Umbilical cord (tissue), 1 donor: ENCODE measurements at regions not wholly inside any gene's neighbourhood (a gene's known extent, or its start where the extent isn't known, plus 50 kb on each side); places are given as distances from the start of the nearest gene placed in this dataset.
A peak's percentile ranks its signal among the peaks of the same experiment; 100 is the strongest.
"Not testable (repeated sequence)": the region's sequence is repeated elsewhere in the genome, so short reads cannot be mapped to it uniquely, and the experiment has no call there.

Experiments
- DNase-seq: peaks from one replicate; pipeline ENCODE4 v3.0.0-alpha.2; 2015; ENCODE audit warnings: low spot score

DNA sequence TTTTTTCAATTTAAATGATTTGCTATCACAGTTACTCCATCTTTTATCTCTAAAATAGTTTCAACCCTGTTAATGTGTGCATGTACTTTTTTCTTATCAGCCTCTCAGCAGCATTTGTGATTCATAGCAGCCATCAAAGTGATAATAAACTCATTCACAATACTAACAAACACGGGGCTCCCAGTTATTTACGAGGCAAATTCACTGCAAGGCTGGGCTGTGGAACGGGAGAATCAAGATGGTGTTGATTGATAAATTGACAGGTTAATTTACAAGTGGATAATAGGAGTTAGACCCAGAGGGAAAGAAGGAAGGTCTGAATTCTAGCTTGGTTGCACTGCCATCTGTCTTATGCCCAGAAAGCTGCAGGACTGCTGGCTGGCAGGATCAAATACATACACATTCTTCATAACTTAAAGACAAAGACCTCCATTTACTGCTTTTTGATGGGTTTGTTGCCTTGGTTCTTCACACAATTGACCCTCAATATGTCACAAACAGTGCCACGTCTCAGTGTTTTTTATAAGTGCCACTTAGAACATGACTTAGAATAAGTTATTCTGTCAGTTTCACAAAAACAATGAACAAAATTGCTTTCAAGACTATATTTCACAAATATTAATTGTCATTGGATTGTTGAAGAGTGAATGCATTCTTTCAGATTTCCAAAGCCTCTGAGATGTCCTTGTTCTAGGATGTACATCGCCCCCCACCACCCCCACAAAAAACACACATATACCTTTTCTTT lies 562.8 kb downstream of the NR2F2 start:
- peak; percentile 42 for DNase-seq

DNA sequence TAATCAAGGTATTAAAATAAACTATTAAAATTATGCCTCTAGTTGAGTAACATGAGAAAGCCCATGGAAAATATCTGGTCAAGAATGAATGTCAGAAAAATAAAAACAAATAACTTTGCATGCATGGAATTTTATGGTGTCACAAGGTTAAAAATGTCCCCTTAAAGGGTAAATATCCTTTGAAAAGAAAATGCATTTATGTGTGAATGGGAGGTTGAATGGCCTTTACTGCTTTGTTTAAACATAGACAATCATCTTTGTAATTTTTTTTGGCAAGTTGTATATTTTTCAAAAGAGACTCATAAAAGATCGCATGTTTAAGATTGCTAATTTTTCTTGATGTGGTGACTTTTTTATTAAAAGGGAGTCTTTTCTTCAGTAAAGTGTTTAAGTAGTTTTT lies 564.2 kb downstream of the NR2F2 start:
- DNase-seq, result no peak

DNA sequence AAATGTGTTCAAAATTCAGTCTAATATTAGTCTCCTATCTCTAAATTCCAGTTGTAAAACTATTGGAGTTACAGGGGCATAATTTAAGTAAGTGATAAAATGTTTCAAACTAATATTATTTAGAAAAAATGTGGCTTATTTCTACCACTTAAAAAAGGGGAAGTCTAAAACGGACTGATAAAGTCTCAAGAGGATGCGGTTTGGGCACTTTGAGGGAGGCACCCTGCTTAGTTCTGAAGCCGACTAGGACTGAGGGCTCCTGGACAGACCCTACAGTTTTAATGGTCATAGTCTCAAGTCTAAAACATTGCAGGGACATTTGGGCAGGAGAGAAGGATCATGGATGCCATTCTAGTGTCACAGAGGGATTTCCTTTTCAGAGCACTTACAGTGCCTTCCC lies 566.3 kb downstream of the NR2F2 start:
- DNase-seq, result no peak

DNA sequence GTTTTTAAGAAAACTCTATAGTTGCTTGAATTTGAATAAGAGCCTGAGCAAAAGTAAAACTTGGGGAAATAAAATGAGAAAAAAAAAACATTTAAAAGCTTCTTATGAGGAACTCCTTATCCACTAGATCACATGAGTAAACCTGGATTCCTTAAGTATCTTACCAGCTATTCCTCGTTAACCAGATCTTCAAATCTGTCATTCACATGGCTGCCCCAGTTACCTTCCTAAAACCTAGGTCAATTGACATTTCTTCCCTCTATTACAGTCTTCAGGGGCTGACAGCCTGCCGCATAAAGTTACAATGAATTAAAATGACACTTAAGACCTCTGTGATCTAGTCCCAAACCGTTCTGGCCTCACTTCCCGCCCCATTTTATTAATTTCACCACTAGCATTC lies 583.6 kb downstream of the NR2F2 start:
- DNase-seq, result no peak

DNA sequence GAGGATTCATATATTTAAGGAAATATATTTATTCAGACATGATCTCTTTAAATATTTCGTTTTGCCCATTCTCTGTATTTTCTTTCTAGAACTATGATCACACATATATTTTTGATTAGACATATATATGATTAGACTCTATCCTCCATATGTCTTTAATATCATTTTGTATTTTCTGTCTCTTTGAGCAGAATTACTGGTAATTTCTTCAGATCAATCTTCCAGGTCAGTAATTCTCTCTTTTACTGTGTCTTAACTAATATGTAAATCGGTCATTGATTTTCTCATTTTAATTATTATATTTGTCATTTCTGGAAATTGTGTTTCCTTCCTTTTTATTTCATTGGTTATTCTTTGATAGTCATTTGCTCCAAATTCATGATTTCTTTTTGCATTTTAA lies 586.2 kb downstream of the NR2F2 start:
- no peak for DNase-seq

DNA sequence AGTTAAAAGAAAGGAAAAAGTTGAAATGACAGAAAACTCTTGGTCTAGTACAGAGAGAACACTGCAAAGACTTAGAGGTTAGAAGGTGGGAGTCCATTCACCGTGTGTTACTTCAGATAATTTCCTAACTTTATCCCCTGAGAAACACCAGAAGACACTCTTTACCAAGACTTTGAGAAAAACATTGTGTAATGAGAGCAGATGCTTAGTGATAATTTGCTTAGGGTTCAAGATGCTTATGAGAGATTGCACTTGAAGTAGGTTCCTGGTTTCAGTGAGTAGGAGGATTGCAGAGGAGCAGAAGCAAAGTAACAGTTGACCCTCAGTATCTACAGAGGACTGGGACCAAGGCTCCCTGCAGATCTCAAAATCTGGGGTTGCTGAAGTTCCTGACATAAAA lies 594.1 kb downstream of the NR2F2 start:
- DNase-seq, result no peak

DNA sequence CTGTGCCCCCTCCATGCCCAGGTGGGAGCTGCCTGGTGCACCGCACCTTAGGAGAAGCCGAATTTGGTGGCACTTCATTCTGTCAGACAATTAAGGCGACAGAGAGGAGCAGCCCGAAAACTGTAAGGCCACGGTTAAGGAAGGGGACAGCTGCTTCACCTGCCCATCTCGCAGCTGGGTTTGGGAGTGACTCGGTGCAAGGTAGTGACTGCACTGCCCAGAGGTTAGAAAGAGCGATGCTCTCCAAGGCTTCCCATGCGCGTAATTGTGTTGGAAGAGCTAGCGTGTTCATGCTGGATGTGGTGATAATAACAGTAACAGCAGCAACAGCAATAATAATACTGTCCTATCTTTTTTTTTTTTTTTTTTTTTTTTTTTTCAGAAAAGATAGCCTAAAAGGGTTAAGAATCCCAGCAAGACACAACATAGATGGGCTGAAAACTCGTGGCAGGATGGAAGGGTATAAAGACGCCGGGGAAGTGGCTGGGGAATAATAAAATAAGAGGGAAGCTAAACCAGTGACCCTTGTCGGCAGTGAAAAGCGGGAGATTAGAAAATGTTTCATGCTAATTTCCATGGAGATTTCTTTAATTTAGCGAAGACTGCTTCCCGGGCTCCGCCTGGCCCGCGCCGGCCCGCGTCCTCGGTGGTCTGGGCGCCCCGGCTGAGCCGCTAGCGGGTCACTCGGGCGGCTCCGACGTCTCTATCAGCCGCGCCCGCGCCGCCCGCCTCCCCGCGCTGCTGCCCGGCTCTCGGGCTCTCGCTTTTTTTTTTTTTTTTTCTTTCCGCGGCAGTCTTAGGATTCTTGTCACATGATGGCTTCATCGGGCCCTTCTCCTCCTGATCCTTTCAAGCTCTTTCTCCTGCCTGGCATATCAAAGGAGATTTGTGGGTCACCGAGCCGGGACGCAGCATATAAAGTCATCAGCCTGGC lies 617.1 kb downstream of the NR2F2 start:
- peak; percentile 10 for DNase-seq

DNA sequence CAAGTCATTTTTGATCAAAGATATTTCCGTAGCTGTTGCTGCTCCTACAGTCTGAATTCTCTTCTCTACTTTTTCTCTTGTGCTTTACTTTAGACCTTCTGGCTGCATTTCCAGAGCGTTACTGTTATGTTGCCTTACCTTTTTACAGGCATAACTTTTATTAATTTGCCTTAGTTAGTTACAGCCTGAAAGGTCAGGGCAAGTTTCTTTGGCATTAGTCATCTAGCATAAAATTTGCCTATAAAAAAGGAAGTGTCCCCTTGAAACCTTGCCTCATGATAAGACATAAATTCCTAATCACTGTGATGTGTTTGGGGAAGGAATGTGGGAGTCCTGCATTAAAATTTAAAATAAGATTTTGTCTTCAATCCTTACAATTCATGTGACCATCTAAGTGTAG lies 618.5 kb downstream of the NR2F2 start:
- no peak for DNase-seq

DNA sequence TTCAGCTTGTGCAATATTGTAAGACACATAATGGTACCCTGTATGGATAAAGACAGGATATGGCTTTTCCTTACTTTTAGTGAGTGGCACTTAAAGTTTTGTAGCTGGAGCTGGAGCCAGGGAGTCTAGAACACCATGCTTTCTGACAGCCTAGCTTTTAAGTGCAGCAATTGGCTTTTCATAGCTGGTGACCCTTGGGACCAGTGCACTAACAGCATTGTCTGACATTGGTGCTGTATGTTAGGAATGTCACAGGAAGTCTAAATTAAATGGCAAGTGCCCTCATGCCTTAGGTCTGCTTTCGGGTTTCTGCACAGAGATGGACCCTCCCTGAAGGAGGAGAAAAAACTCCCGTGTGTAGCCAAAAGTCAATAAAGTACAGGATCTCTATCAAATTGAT lies 628.2 kb downstream of the NR2F2 start:
- no peak for DNase-seq

DNA sequence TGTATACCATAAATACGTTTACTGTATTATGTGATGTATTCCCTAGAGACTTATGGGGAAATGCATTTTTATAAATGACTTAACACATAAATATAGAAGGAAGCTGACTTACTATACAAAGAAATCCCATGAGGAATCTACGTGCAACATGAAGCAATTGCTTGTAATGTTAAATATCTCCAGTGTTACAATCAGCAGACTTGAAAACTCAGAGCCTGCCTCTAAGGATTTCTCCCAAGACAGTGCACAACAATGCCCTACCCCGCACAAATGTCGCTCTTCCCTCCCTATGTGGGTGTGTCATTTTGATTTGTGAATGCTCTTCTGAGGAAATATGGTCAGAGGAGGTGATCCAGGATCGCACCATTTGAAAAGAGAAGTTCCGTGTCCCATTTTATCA lies 629.0 kb downstream of the NR2F2 start:
- DNase-seq, result no peak

DNA sequence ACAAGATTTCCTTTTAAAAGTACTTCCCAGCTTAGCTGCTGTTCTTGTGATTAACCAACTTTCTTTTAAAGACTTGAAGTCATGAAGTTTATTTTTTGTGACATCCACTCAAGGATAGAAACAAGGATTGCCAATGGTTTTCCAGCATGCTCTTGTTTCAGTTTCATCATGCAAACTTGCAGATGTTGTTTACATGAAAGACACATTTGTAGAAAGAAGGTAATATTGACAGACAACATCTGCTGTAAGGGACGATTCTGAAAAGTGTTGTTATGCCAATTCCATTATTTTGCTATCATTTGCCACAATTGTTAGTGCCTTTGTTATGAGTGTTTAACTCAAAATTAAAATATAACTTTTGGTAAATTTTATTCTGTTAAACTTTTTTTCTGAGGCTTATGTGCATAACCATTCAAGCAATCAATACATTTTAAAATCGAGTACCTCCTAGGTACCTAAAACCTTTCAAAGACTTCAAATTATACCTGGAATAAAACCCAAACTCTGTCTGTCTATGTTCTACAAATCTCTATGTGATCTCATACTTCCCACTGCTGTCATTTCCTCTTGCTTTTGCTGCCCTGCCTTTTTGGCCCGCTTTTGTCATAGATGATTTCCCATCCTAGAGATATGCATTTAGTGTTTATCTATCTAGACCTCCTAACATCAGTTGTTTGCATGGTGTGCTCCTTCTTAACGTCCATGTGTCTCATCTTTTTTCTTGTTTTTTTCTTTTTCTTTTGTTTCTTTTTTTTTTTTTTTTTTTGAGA lies 630.4 kb downstream of the NR2F2 start:
- no peak for DNase-seq

DNA sequence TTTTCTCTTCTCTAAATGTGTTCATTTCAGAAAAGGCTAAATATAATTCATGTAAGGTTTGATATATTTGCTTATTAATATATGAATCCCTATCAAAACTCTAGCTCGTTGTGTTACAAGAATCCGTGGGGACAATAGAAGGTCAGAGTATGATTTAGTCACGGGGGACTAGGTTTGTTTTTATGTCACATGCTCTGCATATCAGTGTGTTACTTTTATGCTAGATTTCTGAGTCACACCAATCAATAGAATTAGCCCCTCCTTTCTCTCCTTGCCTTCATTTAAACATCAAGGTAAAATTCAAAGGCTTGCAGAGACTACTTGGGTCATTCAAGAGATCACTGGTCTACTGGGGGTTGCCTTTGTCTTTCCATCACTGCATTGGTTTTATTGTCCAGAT lies 636.1 kb downstream of the NR2F2 start:
- no peak for DNase-seq

DNA sequence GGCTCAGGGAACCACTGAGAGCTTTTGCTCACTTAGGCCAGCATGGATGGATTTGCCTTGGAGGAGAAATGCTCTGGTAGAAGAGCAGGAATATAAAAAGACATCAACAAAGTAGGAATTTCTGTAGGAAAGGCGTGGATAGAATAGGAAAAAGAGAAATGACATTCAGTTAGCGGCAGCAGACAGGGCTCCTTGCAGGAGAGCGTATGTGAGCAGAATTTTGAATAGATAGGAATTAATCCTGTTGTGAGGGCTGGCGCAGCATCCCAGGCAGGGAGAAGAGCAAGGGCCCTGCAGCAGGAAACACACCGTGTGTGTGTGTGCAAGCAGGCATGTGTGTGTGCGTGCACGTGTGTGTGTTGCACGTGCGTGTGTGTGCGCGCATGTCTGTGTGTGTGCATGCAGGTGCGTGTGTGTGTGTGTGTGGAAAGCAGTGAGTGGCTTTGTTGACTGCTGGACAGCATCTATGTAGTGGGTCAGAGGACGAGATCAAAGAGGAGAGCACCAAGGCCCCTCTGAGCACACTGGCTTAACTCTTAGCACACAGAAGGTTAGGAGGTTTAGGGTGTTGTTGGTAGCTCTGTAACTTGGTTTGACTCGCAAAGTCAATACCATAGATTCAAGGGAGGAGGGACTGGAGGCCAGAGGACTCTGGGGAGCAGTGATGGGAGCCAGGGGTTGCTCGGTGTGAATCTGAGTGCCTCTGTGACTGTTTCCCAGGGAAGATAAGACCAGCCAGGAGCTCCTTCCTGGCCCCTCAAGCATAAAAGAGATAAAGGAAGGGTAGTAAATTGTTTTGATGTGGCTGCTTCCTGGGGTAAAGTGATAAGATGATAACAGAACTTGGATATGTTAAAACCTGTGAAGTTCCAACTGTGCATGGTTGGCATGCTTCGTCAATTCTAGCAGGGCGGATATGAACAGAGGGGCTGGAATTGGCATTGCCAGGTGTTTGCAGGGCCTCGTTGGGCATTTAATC lies 639.5 kb downstream of the NR2F2 start:
- DNase-seq, result no peak

DNA sequence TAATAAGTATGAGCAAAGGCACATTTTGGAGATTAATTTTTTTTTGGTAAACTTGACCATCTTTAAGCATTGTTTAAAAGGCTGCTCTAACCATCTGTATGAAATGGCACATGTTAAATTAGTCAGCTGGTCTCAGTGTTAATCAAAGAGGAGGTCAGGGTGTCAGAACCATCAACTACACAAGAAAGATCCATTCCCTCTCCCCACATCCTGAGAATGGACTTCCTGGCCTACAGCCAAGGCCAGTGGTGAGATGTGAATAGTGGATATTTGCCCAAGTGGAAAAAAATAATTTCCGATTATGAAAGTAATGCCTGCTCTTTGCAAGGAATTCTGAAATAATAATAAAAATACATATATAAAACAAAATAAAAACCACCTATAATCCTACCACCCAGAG lies 641.7 kb downstream of the NR2F2 start:
- no peak for DNase-seq

DNA sequence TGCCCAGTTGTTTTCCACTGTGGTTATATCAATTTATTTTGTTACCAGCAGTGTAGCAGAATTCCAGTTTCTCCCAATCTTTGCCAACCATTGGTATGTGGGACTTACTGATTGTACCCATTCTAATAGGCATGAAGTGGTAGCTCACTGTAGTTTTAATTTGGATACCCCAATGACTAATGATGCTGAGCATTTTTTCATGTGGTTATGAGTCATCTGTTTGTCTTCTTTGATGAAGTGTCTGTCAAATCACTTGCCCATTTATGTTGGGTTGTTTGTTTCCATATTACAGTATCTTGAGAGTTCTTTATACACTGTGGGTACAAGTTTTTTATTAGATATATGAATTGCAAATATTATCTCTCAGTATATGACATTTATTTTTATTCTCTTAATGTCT lies 644.3 kb downstream of the NR2F2 start:
- DNase-seq, result no peak

DNA sequence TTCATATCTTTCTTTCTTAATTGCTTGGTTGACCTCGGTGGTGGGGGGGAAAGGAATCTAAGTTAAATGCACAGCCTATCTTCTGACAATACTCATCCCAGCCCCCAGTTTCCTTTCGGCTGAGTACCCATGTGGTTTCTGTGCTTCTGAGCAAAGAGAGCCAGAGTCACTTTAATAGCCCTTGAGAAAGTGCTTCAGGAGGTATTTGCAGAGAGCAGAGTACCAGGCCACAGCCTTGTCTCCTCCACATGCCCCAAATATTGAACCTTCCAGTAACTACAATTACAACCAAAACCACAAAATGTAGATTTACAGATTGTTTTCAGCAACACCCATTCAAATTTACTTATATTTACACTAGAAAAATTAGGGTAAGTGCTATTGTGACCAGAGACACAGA lies 647.4 kb downstream of the NR2F2 start:
- no peak for DNase-seq

DNA sequence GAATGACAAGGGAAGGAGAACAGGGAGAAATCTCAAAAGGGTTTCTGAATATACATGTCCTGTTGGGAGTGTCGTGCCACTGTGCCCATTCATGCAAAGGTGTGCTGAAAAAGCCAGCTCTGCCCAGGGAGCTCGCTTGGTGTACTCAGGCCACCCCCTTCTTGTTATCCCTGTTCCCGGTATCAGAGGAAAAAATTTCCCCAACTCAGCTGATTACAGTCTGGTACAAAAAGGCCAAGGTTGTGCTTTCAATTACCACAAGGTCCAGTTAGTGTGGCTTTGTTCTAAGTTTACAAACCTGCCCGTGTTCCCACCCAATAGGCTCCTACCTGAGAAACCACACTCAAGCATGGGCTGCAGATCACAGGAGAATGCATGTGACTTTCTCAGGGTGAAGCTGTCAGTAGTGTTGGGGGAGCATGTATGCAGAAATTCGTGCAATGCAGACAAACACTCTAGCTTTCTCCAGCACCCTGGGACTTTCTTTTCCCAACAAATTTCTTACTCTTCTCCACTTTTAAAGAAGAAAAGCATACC lies 648.5 kb downstream of the NR2F2 start:
- DNase-seq, result no peak

DNA sequence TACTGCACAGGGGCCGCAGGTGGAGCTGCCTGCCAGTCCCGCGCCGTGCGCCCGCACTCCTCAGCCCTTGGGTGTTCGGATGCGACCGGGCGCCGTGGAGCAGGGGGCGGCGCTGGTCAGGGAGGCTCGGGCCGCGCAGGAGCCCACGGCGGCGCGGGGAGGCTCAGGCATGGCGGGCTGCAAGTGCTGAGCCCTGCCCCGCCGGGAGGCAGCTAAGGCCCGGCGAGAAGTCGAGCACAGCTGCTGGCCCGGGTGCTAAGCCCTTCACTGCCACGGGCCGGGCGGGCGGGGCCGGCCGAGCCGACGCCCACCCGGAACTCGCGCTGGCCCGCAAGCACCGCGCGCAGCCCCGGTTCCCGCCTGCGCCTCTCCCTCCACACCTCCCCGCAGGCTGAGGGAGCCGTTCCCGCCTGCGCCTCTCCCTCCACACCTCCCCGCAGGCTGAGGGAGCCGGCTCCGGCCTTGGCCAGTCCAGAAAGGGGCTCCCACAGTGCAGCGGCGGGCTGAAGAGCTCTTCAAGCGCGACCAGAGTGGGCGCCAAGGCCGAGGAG lies 653.7 kb downstream of the NR2F2 start:
- DNase-seq, result not testable (repeated sequence)

DNA sequence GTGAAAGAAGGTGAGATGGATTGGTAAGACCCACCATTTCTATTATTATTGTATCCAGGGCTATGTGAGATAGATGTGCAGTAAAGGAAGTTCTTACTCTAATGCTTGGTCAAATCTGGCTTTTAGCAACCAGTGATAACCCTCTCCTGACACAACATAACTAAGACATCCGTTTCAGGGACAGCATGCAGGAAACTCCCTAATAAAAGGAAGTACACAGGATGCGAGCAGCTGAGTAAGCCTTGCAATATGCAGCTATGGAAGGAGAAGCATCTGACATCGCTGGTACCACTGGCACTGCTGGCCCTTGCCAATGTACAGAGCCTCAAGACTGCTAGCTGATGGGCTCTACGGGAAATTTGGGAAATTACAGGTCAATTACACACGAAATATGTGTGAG lies 662.3 kb downstream of the NR2F2 start:
- DNase-seq, result no peak

DNA sequence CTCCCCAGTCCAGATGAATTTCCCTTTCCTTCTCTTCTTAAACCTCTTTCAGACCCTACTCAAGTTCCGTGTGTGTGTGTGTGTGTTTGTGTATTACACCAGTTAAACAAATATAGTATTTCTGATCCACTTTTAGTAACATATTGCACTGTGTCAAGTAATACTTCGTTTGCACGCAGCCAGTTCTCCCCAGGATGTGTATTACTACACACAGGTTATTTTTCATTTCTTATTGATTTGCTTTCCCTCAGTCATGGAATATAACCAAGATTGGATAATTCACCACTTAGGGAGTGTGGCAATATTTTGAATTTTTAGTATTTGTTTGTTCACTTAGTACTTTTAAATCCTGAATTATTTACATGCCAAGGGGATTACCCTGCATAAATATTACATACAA lies 667.0 kb downstream of the NR2F2 start:
- no peak for DNase-seq
